Nephron progenitor cell (in vitro differentiated cells): ENCODE measurements at regions not wholly inside any gene's neighbourhood (a gene's known extent, or its start where the extent isn't known, plus 50 kb on each side); places are given as distances from the start of the nearest gene placed in this dataset.
"Not testable (repeated sequence)": the region's sequence is repeated elsewhere in the genome, so short reads cannot be mapped to it uniquely, and the experiment has no call there.

Source experiments
- DNase-seq: peaks from one replicate; pipeline ENCODE4 v3.0.0; 2021
- H3K27ac Mint-ChIP-seq: 2 replicates; pipeline ENCODE4 v1.8.0; 2021; ENCODE audit warnings: mild to moderate bottlenecking, moderate library complexity, mixed read lengths
- H3K27me3 Mint-ChIP-seq: 2 replicates; pipeline ENCODE4 v1.8.0; 2021; ENCODE audit warnings: mild to moderate bottlenecking, low read depth, mixed read lengths; ENCODE audit not compliant: poor library complexity
- H3K36me3 Mint-ChIP-seq: 2 replicates; pipeline ENCODE4 v1.8.0; 2021; ENCODE audit warnings: low read depth, mixed read lengths
- H3K4me1 Mint-ChIP-seq: 2 replicates; pipeline ENCODE4 v1.8.0; 2021; ENCODE audit warnings: mixed read lengths
- H3K4me3 Mint-ChIP-seq: 2 replicates; pipeline ENCODE4 v1.8.0; 2021; ENCODE audit warnings: mild to moderate bottlenecking, moderate library complexity, mixed read lengths
- H3K9me3 Mint-ChIP-seq: 2 replicates; pipeline ENCODE4 v1.8.0; 2021; ENCODE audit warnings: mild to moderate bottlenecking, moderate library complexity, mixed read lengths
- TF ChIP-seq, protein P1 (sequence below): fragments of 200-600 bp; sonication (generic); IDR thresholded peaks from 2 replicates; pipeline ENCODE4 v1.5.0; 2021; ENCODE audit warnings: antibody characterized with exemption

- Mint-ChIP-seq H3K27ac (no peak overlapping the region), H3K27me3 (peaks cover 12% of the 10 kb centered on the region), H3K9me3 (no peaks in the 10 kb centered on the region), H3K4me3 (no peak overlapping the region), H3K4me1 (no peaks in the 10 kb centered on the region), H3K36me3 (no peaks in the 10 kb centered on the region)
- no peak for DNase-seq
- TF ChIP-seq, protein P1, sequence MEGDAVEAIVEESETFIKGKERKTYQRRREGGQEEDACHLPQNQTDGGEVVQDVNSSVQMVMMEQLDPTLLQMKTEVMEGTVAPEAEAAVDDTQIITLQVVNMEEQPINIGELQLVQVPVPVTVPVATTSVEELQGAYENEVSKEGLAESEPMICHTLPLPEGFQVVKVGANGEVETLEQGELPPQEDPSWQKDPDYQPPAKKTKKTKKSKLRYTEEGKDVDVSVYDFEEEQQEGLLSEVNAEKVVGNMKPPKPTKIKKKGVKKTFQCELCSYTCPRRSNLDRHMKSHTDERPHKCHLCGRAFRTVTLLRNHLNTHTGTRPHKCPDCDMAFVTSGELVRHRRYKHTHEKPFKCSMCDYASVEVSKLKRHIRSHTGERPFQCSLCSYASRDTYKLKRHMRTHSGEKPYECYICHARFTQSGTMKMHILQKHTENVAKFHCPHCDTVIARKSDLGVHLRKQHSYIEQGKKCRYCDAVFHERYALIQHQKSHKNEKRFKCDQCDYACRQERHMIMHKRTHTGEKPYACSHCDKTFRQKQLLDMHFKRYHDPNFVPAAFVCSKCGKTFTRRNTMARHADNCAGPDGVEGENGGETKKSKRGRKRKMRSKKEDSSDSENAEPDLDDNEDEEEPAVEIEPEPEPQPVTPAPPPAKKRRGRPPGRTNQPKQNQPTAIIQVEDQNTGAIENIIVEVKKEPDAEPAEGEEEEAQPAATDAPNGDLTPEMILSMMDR, result no peak
These were observed 341.0 kb upstream of the CCL2 start for GRCh38 chr17:33914125-33914524.

GRCh38 chr17:33922971-33923370 lies 332.1 kb upstream of the CCL2 start:
- no peak for DNase-seq
- Mint-ChIP-seq H3K9me3 (no peaks in the 10 kb centered on the region), H3K4me3 (no peak overlapping the region), H3K4me1 (no peaks in the 10 kb centered on the region), H3K27ac (no peak overlapping the region), H3K36me3 (no peaks in the 10 kb centered on the region), H3K27me3 (peaks cover 31% of the 10 kb centered on the region)
- TF ChIP-seq, protein P1, result no peak

- Mint-ChIP-seq H3K27me3 (peaks cover 27% of the 10 kb centered on the region), H3K27ac (no peak overlapping the region), H3K4me1 (peaks cover 8% of the 10 kb centered on the region), H3K36me3 (no peaks in the 10 kb centered on the region), H3K4me3 (no peak overlapping the region), H3K9me3 (no peaks in the 10 kb centered on the region)
- DNase-seq, result no peak
- TF ChIP-seq, protein P1, result no peak
These were observed 331.0 kb upstream of the CCL2 start for GRCh38 chr17:33924104-33924503.

DNA sequence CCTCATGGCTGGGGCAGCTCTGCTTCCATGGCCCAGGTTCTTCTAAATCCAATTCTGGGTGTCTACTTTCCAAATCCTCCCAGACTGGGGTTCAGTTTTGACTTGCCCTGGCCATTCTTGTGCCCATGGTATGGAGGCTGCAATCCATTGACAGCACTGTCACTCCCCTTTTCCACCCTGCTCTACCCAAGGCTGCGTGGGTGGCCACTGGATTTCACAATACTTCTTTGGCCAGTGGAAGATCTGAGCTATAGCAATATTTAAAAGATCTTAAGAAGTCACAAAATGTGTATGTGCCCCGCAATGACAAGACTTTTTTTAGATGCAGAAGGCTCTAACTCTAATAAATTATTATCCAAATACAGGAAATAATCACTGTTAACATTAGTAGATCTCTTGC lies 329.4 kb upstream of the CCL2 start:
- no peak overlapping the region for H3K4me3 Mint-ChIP-seq

GRCh38 chr17:33927732-33928133 lies 327.4 kb upstream of the CCL2 start:
- Mint-ChIP-seq H3K9me3 (no peaks in the 10 kb centered on the region), H3K27me3 (peaks cover 16% of the 10 kb centered on the region), H3K4me1 (peaks cover 16% of the 10 kb centered on the region), H3K36me3 (no peaks in the 10 kb centered on the region), H3K27ac (no peak overlapping the region), H3K4me3 (no peak overlapping the region)
- TF ChIP-seq, protein P1, result no peak
- no peak for DNase-seq

More for the DNA sequence above, 329.4 kb upstream of the CCL2 start:
- Mint-ChIP-seq H3K9me3 (no peaks in the 10 kb centered on the region), H3K27ac (no peak overlapping the region), H3K36me3 (no peaks in the 10 kb centered on the region), H3K27me3 (peaks cover 28% of the 10 kb centered on the region), H3K4me1 (peaks cover 16% of the 10 kb centered on the region)
- no peak for DNase-seq
- TF ChIP-seq, protein P1, result no peak

- no peak overlapping the region for H3K4me3 Mint-ChIP-seq
- peak overlapping the region; percentile 93 for H3K27ac Mint-ChIP-seq
- peaks cover 26% of the 10 kb centered on the region for H3K4me1 Mint-ChIP-seq
- DNase-seq, result no peak
- H3K36me3 Mint-ChIP-seq, result no peaks in the 10 kb centered on the region
- no peaks in the 10 kb centered on the region for H3K9me3 Mint-ChIP-seq
- H3K27me3 Mint-ChIP-seq, result peaks cover 7% of the 10 kb centered on the region
- TF ChIP-seq, protein P1, result no peak
These were observed 325.8 kb upstream of the CCL2 start for GRCh38 chr17:33929181-33929724.

DNA sequence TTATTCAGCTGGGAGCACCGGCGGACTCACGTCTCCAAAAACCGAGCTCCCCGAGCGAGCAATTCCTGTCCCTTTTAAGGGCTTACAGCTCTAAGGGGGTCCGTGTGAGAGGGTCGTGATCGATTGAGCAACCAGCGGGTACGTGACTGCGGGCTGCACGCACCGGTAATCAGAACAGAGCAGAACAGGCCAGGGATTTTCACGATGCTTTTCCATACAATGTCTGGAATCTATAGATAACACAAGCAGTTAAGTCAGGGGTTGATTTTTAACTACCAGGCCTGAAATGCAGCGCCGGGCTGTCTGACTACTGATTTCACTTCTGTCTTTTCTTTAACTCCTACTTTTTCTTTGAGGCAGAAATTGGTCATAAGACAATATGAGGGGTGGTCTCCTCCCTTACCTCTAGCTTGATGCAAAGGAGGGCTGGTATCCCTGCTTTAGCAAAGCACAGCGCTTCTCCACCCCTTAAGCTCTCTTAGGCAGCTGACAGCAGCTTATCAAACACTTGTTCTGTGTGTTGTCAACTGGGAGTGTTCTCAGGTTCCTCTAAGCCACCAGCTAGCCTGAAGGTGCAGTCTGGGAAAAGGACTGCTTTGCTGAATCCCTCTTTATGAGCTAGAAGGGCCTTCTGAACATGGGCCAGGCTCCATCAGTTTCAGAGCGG lies 323.8 kb upstream of the CCL2 start:
- H3K4me1 Mint-ChIP-seq, result peaks cover 26% of the 10 kb centered on the region
- H3K36me3 Mint-ChIP-seq, H3K4me3 Mint-ChIP-seq, DNase-seq, H3K27ac Mint-ChIP-seq, H3K9me3 Mint-ChIP-seq, H3K27me3 Mint-ChIP-seq: not testable (repeated sequence)
